ENCODE measurements at regions not wholly inside any gene's neighbourhood (a gene's known extent, or its start where the extent isn't known, plus 50 kb on each side); places are given as distances from the start of the nearest gene placed in this dataset.

DNA sequence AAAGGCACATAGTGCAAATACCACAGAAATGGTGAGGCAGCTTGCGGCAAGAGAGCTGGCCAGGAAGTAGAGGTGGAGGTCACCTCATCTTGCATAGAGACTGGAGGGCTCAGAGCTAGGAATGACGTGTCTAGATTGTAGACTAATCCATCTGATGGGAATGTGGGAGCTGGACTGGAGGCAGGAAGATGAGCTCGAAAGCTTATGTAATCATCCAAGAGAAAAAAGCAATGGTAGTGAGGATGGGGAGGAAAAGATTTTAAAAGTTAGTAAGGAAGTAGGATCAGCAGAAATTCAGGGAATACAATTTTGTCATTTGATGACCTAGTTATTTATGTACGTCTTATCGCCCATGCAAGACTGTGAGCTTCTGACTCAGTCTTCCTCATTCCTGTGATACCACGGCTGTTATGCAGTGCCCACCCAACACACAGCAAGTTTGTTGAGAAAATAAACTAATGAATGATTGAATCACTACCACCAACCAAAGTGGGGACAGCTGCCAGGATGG lies 123.9 kb downstream of the RRAGC start:
- no TSS peak for BruUV-seq (replicated peaks)

DNA sequence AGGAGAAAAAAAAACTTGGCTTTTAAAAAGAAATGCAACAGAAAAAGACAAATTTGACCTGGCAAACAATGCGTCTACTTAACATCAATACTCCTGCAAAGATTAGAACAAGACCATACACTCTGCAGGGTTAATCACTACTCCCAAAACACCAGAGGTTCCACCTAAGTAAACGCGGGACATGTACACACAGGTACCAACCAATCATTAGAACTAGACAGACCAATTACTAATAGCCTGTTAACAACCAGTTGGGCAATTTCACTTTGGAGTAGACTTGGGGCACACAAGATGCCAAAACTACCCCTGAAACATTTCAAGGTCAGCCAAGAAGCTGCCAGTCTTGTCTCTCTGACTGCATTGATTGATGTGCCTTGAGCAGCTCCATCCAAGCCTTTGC lies 125.8 kb downstream of the RRAGC start:
- intact Hi-C loops (cut with micrococcal nuclease) = no loop called here
- no peaks in the 10 kb centered on the region for H3K36me3 ChIP-seq (ENCODE audit: control insufficient read depth in 1 of 2, insufficient read depth in 2 of 2, low read length in 2 of 2)
- no peak for TF ChIP-seq EZH2 (IDR thresholded peaks at IDR 0.05)
- TF ChIP-seq CBX3 (IDR thresholded peaks at IDR 0.05; ENCODE audit: low read depth) = no peak
- TF ChIP-seq JUND (IDR thresholded peaks at IDR 0.05) = no peak
- TF ChIP-seq ZFX (IDR thresholded peaks at IDR 0.05) = no peak
- TF ChIP-seq POLR2AphosphoS5 (IDR thresholded peaks at IDR 0.05; ENCODE audit: low read depth, low read length) = no peak
- no peak for TF ChIP-seq EZH2phosphoT487 (IDR thresholded peaks at IDR 0.05; ENCODE audit: borderline replicate concordance)
- CTCF ChIA-PET = no interaction called here
- RAD21 ChIA-PET (ENCODE audit: low non-redundant PET in 1 of 2, low total read pairs in 2 of 2, uncharacterized antibody in 2 of 2, unreplicated experiment in 2 of 2) = no interaction called here
- H3K4me1 ChIP-seq (ENCODE audit: control insufficient read depth in 1 of 2, insufficient read depth in 2 of 2, low read length in 2 of 2) = peaks cover 0 to 9% of the 10 kb centered on the region in 2 experiments; a peak in 2 of 4 replicates
- H4K20me1 ChIP-seq (ENCODE audit: insufficient read depth) = no peaks in the 10 kb centered on the region
- H3K79me2 ChIP-seq (ENCODE audit: insufficient read depth, low read length) = no peaks in the 10 kb centered on the region
- no peak overlapping the region for H3K4me2 ChIP-seq (ENCODE audit: low read length)
- DNase-seq (ENCODE audit: low read depth, low spot score) (no peak), ATAC-seq (no peak)
- H2AFZ ChIP-seq (ENCODE audit: low read depth, low read length, poor library complexity, severe bottlenecking) = no peak overlapping the region
- no peaks in the 10 kb centered on the region for H3K9me3 ChIP-seq (ENCODE audit: control insufficient read depth in 1 of 2, insufficient read depth in 1 of 2, low read depth in 1 of 2, low read length in 2 of 2)
- peaks cover 34% of the 10 kb centered on the region for H3K27me3 ChIP-seq (ENCODE audit: insufficient read depth, low read length)
- no TSS peak for BruUV-seq (replicated peaks)
- H3K27ac ChIP-seq (ENCODE audit: low read depth, low read length) = no peak overlapping the region
- POLR2A ChIA-PET = no interaction called here
- H3K9me2 ChIP-seq (ENCODE audit: insufficient read depth) = no peaks in the 10 kb centered on the region
- no peak overlapping the region for H3K4me3 ChIP-seq (replicated peaks in 1 of 2; ENCODE audit: low read depth in 1 of 2, low read length in 2 of 2)
- H3K9ac ChIP-seq (ENCODE audit: low read length) = no peak overlapping the region

More for the DNA sequence above, 123.9 kb downstream of the RRAGC start:
- Histone ChIP-seq H4K20me1 (ENCODE audit: insufficient read depth) (no peaks in the 10 kb centered on the region), H3K4me3 (replicated peaks in 1 of 2; ENCODE audit: low read depth in 1 of 2, low read length in 2 of 2) (no peak overlapping the region), H3K4me2 (ENCODE audit: low read length) (no peak overlapping the region), H3K9me3 (ENCODE audit: control insufficient read depth in 1 of 2, insufficient read depth in 1 of 2, low read depth in 1 of 2, low read length in 2 of 2) (no peaks in the 10 kb centered on the region), H3K27ac (ENCODE audit: low read depth, low read length) (no peak overlapping the region), H2AFZ (ENCODE audit: low read depth, low read length, poor library complexity, severe bottlenecking) (no peak overlapping the region), H3K27me3 (ENCODE audit: insufficient read depth, low read length) (peaks cover 31% of the 10 kb centered on the region), H3K4me1 (ENCODE audit: control insufficient read depth in 1 of 2, insufficient read depth in 2 of 2, low read length in 2 of 2) (peaks cover 0 to 7% of the 10 kb centered on the region in 2 experiments; a peak in 2 of 4 replicates), H3K9me2 (ENCODE audit: insufficient read depth) (no peaks in the 10 kb centered on the region), H3K79me2 (ENCODE audit: insufficient read depth, low read length) (no peaks in the 10 kb centered on the region), H3K9ac (ENCODE audit: low read length) (no peak overlapping the region), H3K36me3 (ENCODE audit: control insufficient read depth in 1 of 2, insufficient read depth in 2 of 2, low read length in 2 of 2) (no peaks in the 10 kb centered on the region)
- no peak for ATAC-seq
- ChIA-PET CTCF (no interaction called here), RAD21 (ENCODE audit: low non-redundant PET in 1 of 2, low total read pairs in 2 of 2, uncharacterized antibody in 2 of 2, unreplicated experiment in 2 of 2) (no interaction called here), POLR2A (no interaction called here)
- DNase-seq (ENCODE audit: low read depth, low spot score) = no peak
- TF ChIP-seq ZNF274 (IDR thresholded peaks at IDR 0.05; ENCODE audit: low read depth, low read length) = no peak
- no peak for TF ChIP-seq JUND (IDR thresholded peaks at IDR 0.05)
- TF ChIP-seq FOSL1 (IDR thresholded peaks at IDR 0.05; ENCODE audit: low read depth) = no peak
- TF ChIP-seq RAD21 (IDR thresholded peaks at IDR 0.05; ENCODE audit: low read depth) = no peak
- intact Hi-C loops (cut with micrococcal nuclease) = no loop called here
